BLaER1 treated with 17β-estradiol and CSF1 and Interleukin-3, amounts not matched to agents 10 nM and 100 nM (cell line): ENCODE measurements at regions not wholly inside any gene's neighbourhood (a gene's known extent, or its start where the extent isn't known, plus 50 kb on each side); places are given as distances from the start of the nearest gene placed in this dataset.
"Not testable (repeated sequence)": the region's sequence is repeated elsewhere in the genome, so short reads cannot be mapped to it uniquely, and the experiment has no call there.

Experiments used
- H3K27ac ChIP-seq, 11 experiments: shearing (Covaris generic); formaldehyde crosslinking; 2 replicates each; pipeline ENCODE4 v1.8.1; 2022
- H3K27me3 ChIP-seq, 11 experiments: shearing (Covaris generic); formaldehyde crosslinking; 2 replicates each; pipeline ENCODE4 v1.8.1; 2022
- H3K36me3 ChIP-seq, 11 experiments: shearing (Covaris generic); formaldehyde crosslinking; 2 replicates each; pipeline ENCODE4 v1.8.1; 2022
- H3K4me1 ChIP-seq, 10 experiments: shearing (Covaris generic); formaldehyde crosslinking; 2 replicates each; pipeline ENCODE4 v1.8.1; 2022
- H3K4me2 ChIP-seq, 11 experiments: shearing (Covaris generic); formaldehyde crosslinking; 2 replicates each; pipeline ENCODE4 v1.8.1; 2022
- H3K4me3 ChIP-seq, 10 experiments: shearing (Covaris generic); formaldehyde crosslinking; 2 replicates each; pipeline ENCODE4 v1.8.1; 2022
- H3K9ac ChIP-seq, 11 experiments: shearing (Covaris generic); formaldehyde crosslinking; 2 replicates each; pipeline ENCODE4 v1.8.1; 2022
- H3K9me3 ChIP-seq, 11 experiments: shearing (Covaris generic); formaldehyde crosslinking; replicated peaks in 1 of 11; 2 replicates each; pipeline ENCODE4 v1.8.1; 2022
- H4K20me1 ChIP-seq, 11 experiments: shearing (Covaris generic); formaldehyde crosslinking; 2 replicates each; pipeline ENCODE4 v1.8.1; 2022
- Cebpa-rat ChIP-seq, 11 experiments: shearing (Covaris generic); IDR thresholded peaks; 2 replicates each; pipeline ENCODE4 v1.8.1; 2022

DNA sequence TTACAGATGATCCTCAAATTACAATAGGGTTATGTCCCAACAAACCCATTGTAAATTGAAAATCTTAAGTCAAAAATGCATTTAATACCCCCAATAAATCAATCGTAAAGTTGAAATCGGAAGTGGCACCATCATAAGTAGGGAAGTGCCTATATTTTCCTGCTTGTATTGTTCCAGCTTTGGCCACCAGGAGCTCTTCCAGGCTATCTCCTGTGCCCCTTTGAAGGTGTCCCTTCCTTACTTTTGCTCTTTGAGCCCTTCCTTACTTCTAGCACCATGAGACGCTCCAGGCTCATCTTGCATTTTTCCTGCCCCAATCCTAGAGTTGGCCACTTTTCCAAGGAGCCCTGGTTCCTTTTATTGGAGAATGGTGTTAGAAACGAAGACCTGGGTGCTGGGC is 163.0 kb upstream of the TSC22D1 start:
- Histone ChIP-seq H3K4me3 (no peak overlapping the region), H3K27ac (no peak overlapping the region), H3K4me2 (no peak overlapping the region)

DNA sequence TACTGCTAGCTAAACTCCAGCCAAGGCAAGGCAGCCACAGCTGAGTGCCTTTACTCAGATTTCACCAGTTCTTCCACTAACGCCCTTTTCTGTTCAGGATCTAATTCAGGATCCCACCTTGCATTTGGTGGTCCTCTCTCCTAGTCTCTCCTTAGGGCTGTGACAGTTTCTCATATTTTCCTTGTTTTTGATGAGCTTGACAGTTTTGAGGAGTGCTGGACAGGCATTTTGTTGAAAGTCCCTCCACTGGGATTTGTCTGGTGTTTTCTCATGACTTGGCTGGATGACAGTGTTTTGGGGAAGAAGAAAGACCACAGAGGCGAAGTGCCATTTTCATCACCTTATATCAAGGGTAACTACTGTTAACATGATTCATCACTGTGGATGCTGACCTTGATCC is 162.3 kb upstream of the TSC22D1 start:
- no peaks in the 10 kb centered on the region for H3K27me3 ChIP-seq
- no peak for TF ChIP-seq Cebpa-rat (IDR thresholded peaks at IDR 0.05)
- no peak overlapping the region for H3K4me2 ChIP-seq
- no peak overlapping the region for H3K27ac ChIP-seq
- no peaks in the 10 kb centered on the region for H3K4me1 ChIP-seq
- H3K4me3 ChIP-seq: no peak overlapping the region
- H3K9ac ChIP-seq: no peak overlapping the region
- H4K20me1 ChIP-seq: no peaks in the 10 kb centered on the region
- H3K36me3 ChIP-seq: no peaks in the 10 kb centered on the region
- H3K9me3 ChIP-seq: peaks cover 0 to 11% (median 5%) of the 10 kb centered on the region in 11 experiments; a peak in 14 of 22 replicates

More for the DNA sequence above, 163.0 kb upstream of the TSC22D1 start:
- H4K20me1 ChIP-seq: no peaks in the 10 kb centered on the region
- no peak for TF ChIP-seq Cebpa-rat (IDR thresholded peaks at IDR 0.05)
- no peak overlapping the region for H3K9ac ChIP-seq
- H3K27me3 ChIP-seq: no peaks in the 10 kb centered on the region
- no peaks in the 10 kb centered on the region for H3K4me1 ChIP-seq
- H3K36me3 ChIP-seq: no peaks in the 10 kb centered on the region
- peaks cover 5 to 18% (median 11%) of the 10 kb centered on the region in 11 experiments; a peak in 17 of 22 replicates for H3K9me3 ChIP-seq

DNA sequence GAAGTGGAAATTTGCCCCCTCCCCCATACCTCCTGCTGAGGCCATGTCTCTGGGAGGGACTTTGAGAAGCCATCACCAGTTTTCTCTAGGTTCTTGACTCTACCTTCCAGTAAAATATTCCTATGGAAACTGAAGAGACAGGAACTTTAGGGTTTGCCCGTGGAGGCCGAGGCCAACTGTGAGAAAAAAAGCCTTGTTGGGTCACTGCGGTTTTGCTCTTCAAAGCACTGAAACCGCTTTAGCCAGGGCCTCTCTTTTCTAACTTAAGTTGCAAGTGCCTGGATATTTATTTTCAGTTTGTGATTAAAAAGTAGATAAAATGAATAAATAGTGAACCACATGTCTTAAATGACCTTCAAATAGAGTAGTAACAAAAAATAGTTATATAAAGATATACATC is 159.7 kb upstream of the TSC22D1 start:
- H3K27me3 ChIP-seq: no peaks in the 10 kb centered on the region
- no peak for TF ChIP-seq Cebpa-rat (IDR thresholded peaks at IDR 0.05)
- no peaks in the 10 kb centered on the region for H3K36me3 ChIP-seq
- no peaks in the 10 kb centered on the region for H4K20me1 ChIP-seq
- no peak overlapping the region for H3K9ac ChIP-seq
- no peak overlapping the region for H3K27ac ChIP-seq
- no peak overlapping the region for H3K4me2 ChIP-seq
- no peak overlapping the region for H3K4me3 ChIP-seq
- no peaks in the 10 kb centered on the region for H3K4me1 ChIP-seq
- peaks cover 0 to 8% (median 0%) of the 10 kb centered on the region in 11 experiments; a peak in 1 of 22 replicates for H3K9me3 ChIP-seq

DNA sequence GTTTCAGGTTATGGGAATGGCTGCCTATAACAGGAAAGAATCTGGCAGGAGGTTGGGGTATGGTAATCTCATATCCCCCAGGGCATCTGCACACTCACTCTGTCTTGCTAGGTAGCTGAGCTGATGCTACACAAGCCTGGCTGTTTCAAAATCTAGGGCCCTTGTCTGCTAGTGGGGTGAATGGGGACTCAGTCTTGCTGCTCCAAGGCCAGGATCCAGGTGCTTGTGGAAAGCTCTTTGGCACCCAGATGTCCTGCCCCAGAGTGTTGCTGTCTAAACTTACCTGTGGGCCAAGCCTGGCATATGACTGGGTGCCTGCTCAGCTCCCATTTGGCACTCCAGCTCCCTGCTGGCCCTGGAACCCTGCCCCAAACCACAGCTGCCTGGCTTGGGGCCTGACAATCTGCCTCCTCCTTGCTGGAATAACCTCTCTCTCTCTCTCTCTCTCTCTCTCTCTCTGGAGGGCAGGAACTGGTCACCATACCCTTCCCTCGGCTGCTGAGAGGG is 158.1 kb upstream of the TSC22D1 start:
- H3K27ac ChIP-seq: no peak overlapping the region
- H3K36me3 ChIP-seq: no peaks in the 10 kb centered on the region
- H3K4me2 ChIP-seq: no peak overlapping the region
- H3K4me1 ChIP-seq: no peaks in the 10 kb centered on the region
- peaks cover 0 to 8% (median 0%) of the 10 kb centered on the region in 11 experiments; a peak in 1 of 22 replicates for H3K9me3 ChIP-seq
- no peak overlapping the region for H3K9ac ChIP-seq
- H3K27me3 ChIP-seq: no peaks in the 10 kb centered on the region
- TF ChIP-seq Cebpa-rat (IDR thresholded peaks at IDR 0.05): no peak
- no peaks in the 10 kb centered on the region for H4K20me1 ChIP-seq
- H3K4me3 ChIP-seq: no peak overlapping the region

DNA sequence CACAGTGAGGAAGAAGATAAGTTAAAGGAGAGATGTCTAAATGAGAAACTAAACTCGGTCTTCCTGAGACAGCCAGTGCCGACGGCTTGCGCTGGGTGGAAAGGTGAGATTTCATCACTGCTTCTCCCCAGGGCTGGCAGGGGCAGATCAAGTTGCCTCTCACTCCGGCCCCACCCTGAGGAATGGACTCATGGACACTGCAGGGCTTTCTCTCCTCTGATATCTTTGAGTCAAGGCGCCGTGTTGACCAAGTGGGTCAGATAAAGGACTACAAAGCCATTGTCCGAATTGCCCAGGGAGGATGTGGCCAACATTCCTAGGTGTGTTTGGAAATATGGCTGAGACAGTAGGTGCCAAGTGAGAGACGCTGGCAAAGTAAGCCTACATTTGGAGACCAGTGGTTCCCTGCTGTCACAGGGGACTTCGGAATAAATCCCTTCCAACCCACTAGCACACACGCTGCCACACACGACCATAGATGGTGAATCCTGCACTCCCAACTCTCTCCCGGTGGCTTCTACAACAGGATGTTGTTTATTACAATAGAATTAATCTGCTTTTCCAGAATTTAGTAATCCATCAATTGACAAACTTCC is 156.5 kb upstream of the TSC22D1 start:
- Histone ChIP-seq H3K9me3 (peaks cover 0 to 8% (median 0%) of the 10 kb centered on the region in 11 experiments; a peak in 1 of 22 replicates), H3K27me3 (no peaks in the 10 kb centered on the region), H3K4me3 (no peak overlapping the region), H3K27ac (no peak overlapping the region), H3K9ac (no peak overlapping the region), H3K4me1 (no peaks in the 10 kb centered on the region), H4K20me1 (no peaks in the 10 kb centered on the region), H3K4me2 (no peak overlapping the region), H3K36me3 (no peaks in the 10 kb centered on the region)
- TF ChIP-seq Cebpa-rat (IDR thresholded peaks at IDR 0.05): no peak

DNA sequence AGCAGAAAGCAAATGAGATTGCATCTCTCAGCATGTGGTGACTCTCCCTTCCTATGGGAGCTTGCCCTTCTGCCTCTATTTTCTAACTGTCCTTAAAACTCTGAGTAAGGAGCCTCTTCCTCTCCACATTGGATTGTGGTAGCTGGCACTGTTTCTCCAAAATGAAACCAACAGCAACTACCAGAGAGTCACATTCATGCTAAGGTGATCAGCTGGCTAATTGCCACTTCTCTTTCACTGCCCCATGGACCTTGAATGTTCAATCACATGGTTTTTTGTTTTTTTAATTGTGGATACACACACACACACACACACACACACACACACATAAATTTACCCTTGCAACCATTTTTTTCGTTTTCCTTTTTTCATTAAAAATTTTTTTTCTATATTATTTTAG is 154.7 kb upstream of the TSC22D1 start:
- Histone ChIP-seq H3K27ac (no peak overlapping the region), H4K20me1 (no peaks in the 10 kb centered on the region), H3K27me3 (no peaks in the 10 kb centered on the region), H3K4me3 (no peak overlapping the region), H3K9me3 (no peaks in the 10 kb centered on the region), H3K4me2 (no peak overlapping the region), H3K4me1 (no peaks in the 10 kb centered on the region), H3K9ac (no peak overlapping the region), H3K36me3 (no peaks in the 10 kb centered on the region)
- TF ChIP-seq Cebpa-rat (IDR thresholded peaks at IDR 0.05): no peak

DNA sequence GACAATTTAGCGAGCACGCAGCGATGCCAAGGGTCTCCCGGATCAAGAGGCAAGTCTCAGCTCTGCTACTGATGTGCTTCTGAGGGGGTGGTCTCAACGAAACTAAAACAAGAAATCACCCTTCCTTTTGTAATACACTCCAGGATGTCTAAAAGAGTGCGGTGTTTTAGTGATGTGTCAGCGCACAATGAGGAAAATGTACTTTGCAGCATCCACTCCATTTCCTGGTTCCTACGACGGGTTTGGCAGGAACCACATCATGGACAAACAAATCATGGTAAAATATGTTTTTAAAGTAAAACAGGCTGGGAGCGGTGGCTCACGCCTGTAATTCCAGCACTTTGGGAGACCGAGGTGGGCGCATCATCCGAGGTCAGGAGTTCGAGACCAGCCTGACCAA is 154.0 kb upstream of the TSC22D1 start:
- TF ChIP-seq Cebpa-rat (IDR thresholded peaks at IDR 0.05): no peak
- no peaks in the 10 kb centered on the region for H3K4me1 ChIP-seq
- no peaks in the 10 kb centered on the region for H4K20me1 ChIP-seq
- no peak overlapping the region for H3K4me2 ChIP-seq
- no peaks in the 10 kb centered on the region for H3K9me3 ChIP-seq
- H3K27me3 ChIP-seq: no peaks in the 10 kb centered on the region
- no peaks in the 10 kb centered on the region for H3K36me3 ChIP-seq
- H3K9ac ChIP-seq: no peak overlapping the region
- H3K4me3 ChIP-seq: no peak overlapping the region
- H3K27ac ChIP-seq: no peak overlapping the region

DNA sequence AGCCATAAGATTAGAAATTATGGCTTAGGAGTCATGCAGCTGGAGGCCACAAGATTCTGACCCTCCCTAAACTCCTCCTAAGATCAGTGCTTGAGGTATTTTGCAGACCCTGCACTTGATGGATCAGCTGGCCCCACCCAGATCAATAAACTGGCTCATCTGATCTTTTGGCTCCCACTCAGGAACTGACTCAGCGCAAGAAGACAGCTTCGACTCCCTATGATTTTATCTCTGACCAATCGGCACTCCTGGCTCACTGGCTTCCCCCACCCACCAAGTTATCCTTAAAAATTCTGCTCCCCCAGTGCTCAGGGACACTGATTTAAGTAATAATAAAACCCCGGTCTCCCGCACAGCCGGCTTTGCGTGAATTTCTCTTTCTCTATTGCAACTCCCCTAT is 151.5 kb upstream of the TSC22D1 start:
- not testable (repeated sequence) for H3K4me2 ChIP-seq

DNA sequence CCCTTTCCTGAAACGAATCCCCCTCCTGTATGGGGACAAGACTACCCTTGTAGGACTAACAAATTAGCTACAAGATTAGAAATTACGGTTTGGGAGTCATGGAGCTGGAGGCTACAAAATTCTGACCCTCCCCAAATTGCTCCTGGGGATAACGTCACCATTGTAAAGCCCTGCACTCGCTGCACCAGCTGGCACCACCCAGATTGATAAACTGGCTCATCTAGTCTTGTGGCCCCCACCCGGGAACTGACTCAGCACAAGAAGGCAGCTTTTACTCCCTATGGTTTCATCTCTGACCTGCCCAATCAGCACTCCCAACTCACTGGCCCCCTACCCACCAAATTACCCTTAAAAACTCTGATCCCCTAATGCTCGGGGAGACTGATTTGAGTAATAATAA is 150.6 kb upstream of the TSC22D1 start:
- H3K27me3 ChIP-seq: no peaks in the 10 kb centered on the region
- no peak for TF ChIP-seq Cebpa-rat (IDR thresholded peaks at IDR 0.05)
- H4K20me1 ChIP-seq: no peaks in the 10 kb centered on the region
- no peak overlapping the region for H3K4me2 ChIP-seq
- no peak overlapping the region for H3K27ac ChIP-seq
- no peak overlapping the region for H3K9ac ChIP-seq
- no peak overlapping the region for H3K4me3 ChIP-seq
- H3K9me3 ChIP-seq: peaks cover 10 to 19% (median 15%) of the 10 kb centered on the region in 11 experiments; a peak in 21 of 22 replicates
- H3K36me3 ChIP-seq: no peaks in the 10 kb centered on the region
- no peaks in the 10 kb centered on the region for H3K4me1 ChIP-seq

More for the DNA sequence above, 151.5 kb upstream of the TSC22D1 start:
- H3K4me3 ChIP-seq, H3K4me1 ChIP-seq, H3K27ac ChIP-seq, H3K36me3 ChIP-seq, H3K9ac ChIP-seq, H4K20me1 ChIP-seq, H3K27me3 ChIP-seq: not testable (repeated sequence)
- peaks cover 4 to 11% (median 7%) of the 10 kb centered on the region in 11 experiments; a peak in 19 of 22 replicates for H3K9me3 ChIP-seq

DNA sequence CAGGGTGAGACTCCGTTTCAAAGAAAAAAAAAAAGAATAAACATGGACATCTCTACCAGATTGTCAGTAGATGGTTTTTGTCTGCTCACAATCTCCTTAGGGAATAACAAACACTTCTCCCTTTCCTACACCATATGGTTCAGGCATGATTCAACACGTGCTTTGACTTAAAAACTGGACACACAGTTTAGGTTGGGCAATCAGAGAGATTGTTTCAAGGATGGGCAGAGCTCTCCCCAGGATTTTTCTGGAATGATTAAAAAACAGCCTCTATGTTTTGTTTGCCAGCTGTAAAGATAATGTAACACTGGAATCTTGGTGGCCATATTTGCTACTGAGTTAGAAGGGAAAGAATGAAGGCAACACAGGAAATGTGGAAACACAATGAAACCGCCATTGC is 150.1 kb upstream of the TSC22D1 start:
- no peak overlapping the region for H3K4me3 ChIP-seq
- H4K20me1 ChIP-seq: no peaks in the 10 kb centered on the region

More for the DNA sequence above, 150.1 kb upstream of the TSC22D1 start:
- TF ChIP-seq Cebpa-rat (IDR thresholded peaks at IDR 0.05): no peak
- no peak overlapping the region for H3K9ac ChIP-seq
- no peak overlapping the region for H3K27ac ChIP-seq
- peaks cover 10 to 25% (median 16%) of the 10 kb centered on the region in 11 experiments; a peak in 21 of 22 replicates for H3K9me3 ChIP-seq
- no peaks in the 10 kb centered on the region for H3K36me3 ChIP-seq
- H3K4me2 ChIP-seq: no peak overlapping the region
- H3K27me3 ChIP-seq: no peaks in the 10 kb centered on the region
- H3K4me1 ChIP-seq: no peaks in the 10 kb centered on the region
